GM12878 (cell line): ENCODE measurements at regions not wholly inside any gene's neighbourhood (a gene's known extent, or its start where the extent isn't known, plus 50 kb on each side); places are given as distances from the start of the nearest gene placed in this dataset.

Experiments used
- ATAC-seq: fragments of 200-7000 bp; cut with Tn5 transposase; 3 replicates; pipeline ENCODE4 v1.9.1; 2020; ENCODE audit warnings: mild to moderate bottlenecking, moderate library complexity
- BruUV-seq: library from RNA; stranded (reverse); fragments of 400-500 nt; replicated peaks from 2 replicates; lab custom pipeline; 2021; lab: Mats Ljungman, UMichigan
- CTCF ChIA-PET: fragments of 300-600 bp; sonication (Branson Sonifier 250); formaldehyde crosslinking; extraction: SDS; loops from one replicate; lab custom pipeline; 2021; ENCODE audit warnings: inconsistent platforms; lab: Yijun Ruan, JAX
- POLR2A ChIA-PET: fragments of 350-600 bp; formaldehyde crosslinking; extraction: SDS; loops from one replicate; lab custom pipeline; 2021; ENCODE audit warnings: inconsistent platforms; lab: Charles Lee
- RAD21 ChIA-PET: fragments of 300-600 bp; sonication (Branson Sonifier 250); formaldehyde crosslinking; loops from one replicate; lab custom pipeline; 2023; ENCODE audit warnings: antibody characterized with exemption; ENCODE audit not compliant: unreplicated experiment; lab: Charles Lee
- SMC1A ChIA-PET: fragments of 300-600 bp; sonication (Branson Sonifier 250); formaldehyde crosslinking; loops from one replicate; lab custom pipeline; 2023; ENCODE audit not compliant: unreplicated experiment, uncharacterized antibody; lab: Charles Lee
- DNase-seq: peaks from one replicate; pipeline ENCODE4 v3.0.0-alpha.2; 2011; ENCODE audit warnings: low read depth, low spot score
- FAIRE-seq: peaks from 3 replicates; lab custom pipeline; 2011; peaks lifted over from hg19 to GRCh38; lab: Jason Lieb, UNC
- H2AFZ ChIP-seq: 2 replicates; pipeline ENCODE4 v1.6.0; 2011; ENCODE audit warnings: low read depth, low read length, control low read depth; ENCODE audit not compliant: control insufficient read depth
- H3K27ac ChIP-seq: 2 replicates; pipeline ENCODE4 v1.5.1; 2011; ENCODE audit warnings: control low read depth; ENCODE audit not compliant: control insufficient read depth, insufficient read depth
- H3K27me3 ChIP-seq, 2 experiments: replicated peaks in 1 of 2; 2 replicates each; pipeline versions ENCODE4 v1.6.0 to v1.6.1; 2011; ENCODE audit warnings: low read length in 1 of 2; ENCODE audit not compliant: control insufficient read depth in 2 of 2, insufficient read depth in 2 of 2
- H3K36me3 ChIP-seq, 2 experiments: 2 replicates each; pipeline ENCODE4 v1.5.1; 2011; ENCODE audit warnings: low read length in 1 of 2; ENCODE audit not compliant: control insufficient read depth in 2 of 2, insufficient read depth in 2 of 2
- H3K4me1 ChIP-seq: 2 replicates; pipeline ENCODE4 v1.6.1; 2011; ENCODE audit warnings: mild to moderate bottlenecking, low read length, moderate library complexity, mixed read lengths; ENCODE audit not compliant: control insufficient read depth, insufficient read depth
- H3K4me2 ChIP-seq: 2 replicates; pipeline ENCODE4 v1.6.0; 2011; ENCODE audit warnings: control low read depth; ENCODE audit not compliant: control insufficient read depth, insufficient read depth
- H3K4me3 ChIP-seq: fragments of 200-600 bp; sonication (generic); 2 replicates; pipeline ENCODE4 v1.5.1; 2016
- H3K79me2 ChIP-seq: 2 replicates; pipeline ENCODE4 v1.6.0; 2011; ENCODE audit warnings: low read length; ENCODE audit not compliant: control insufficient read depth, insufficient read depth
- H3K9ac ChIP-seq: 2 replicates; pipeline ENCODE4 v1.8.0; 2011; ENCODE audit warnings: low read length, control low read depth, mixed read lengths; ENCODE audit not compliant: control insufficient read depth, insufficient read depth
- H3K9me3 ChIP-seq: replicated peaks from 3 replicates; pipeline ENCODE4 v1.5.1; 2011; ENCODE audit warnings: mild to moderate bottlenecking, low read length; ENCODE audit not compliant: control insufficient read depth, insufficient read depth
- H4K20me1 ChIP-seq: 2 replicates; pipeline ENCODE4 v1.6.0; 2011; ENCODE audit not compliant: control insufficient read depth, insufficient read depth
- CHD4 ChIP-seq: fragments of 200-600 bp; sonication (generic); IDR thresholded peaks from 2 replicates; pipeline ENCODE4 v1.6.1; 2016; ENCODE audit warnings: mild to moderate bottlenecking
- EGR1 ChIP-seq, 2 experiments: IDR thresholded peaks; 1 replicate in 1 of 2; 2 replicates in 1 of 2; pipeline ENCODE4 v1.6.1; 2011 to 2012; ENCODE audit warnings: low read depth in 2 of 2, low read length in 2 of 2, borderline replicate concordance in 1 of 2, mild to moderate bottlenecking in 1 of 2, moderate library complexity in 1 of 2
- JUND ChIP-seq: IDR thresholded peaks from 2 replicates; pipeline ENCODE4 v1.6.1; 2012; ENCODE audit warnings: low read depth, mild to moderate bottlenecking, low read length, improper control_type of control experiment, moderate library complexity
- MTA2 ChIP-seq: fragments of 450-650 bp; IDR thresholded peaks from 2 replicates; pipeline ENCODE4 v1.6.1; 2016; ENCODE audit warnings: low read depth, mild to moderate bottlenecking, moderate library complexity
- SMAD1 ChIP-seq: fragments of 450-650 bp; IDR thresholded peaks from 2 replicates; pipeline ENCODE4 v1.6.1; 2018; ENCODE audit warnings: mild to moderate bottlenecking, low read depth; ENCODE audit not compliant: partially characterized antibody
- SUZ12 ChIP-seq: fragments of 200-600 bp; sonication (generic); IDR thresholded peaks from one replicate; pipeline ENCODE4 v1.6.1; 2018; ENCODE audit warnings: antibody characterized with exemption, mild to moderate bottlenecking; ENCODE audit not compliant: unreplicated experiment
- USF1 ChIP-seq: IDR thresholded peaks from 2 replicates; pipeline ENCODE4 v1.6.1; 2011; ENCODE audit warnings: borderline replicate concordance, low read depth, mild to moderate bottlenecking, moderate library complexity, mixed read lengths, low read length; ENCODE audit not compliant: insufficient read depth; ENCODE audit errors: extremely low read length
- ZNF217 ChIP-seq: fragments of 450-650 bp; IDR thresholded peaks from 2 replicates; pipeline ENCODE4 v1.6.1; 2017; ENCODE audit warnings: antibody characterized with exemption, mild to moderate bottlenecking
- ZNF622 ChIP-seq: fragments of 450-650 bp; IDR thresholded peaks from 2 replicates; pipeline ENCODE4 v1.6.1; 2017; ENCODE audit warnings: mild to moderate bottlenecking, inconsistent platforms
- WGBS: methylation state at CpG from one replicate; pipeline ENCODE4 v1.1.6; 2016; ENCODE audit warnings: low lambda C conversion rate; ENCODE audit not compliant: insufficient replicate concordance, insufficient coverage; ENCODE audit errors: missing lambda C conversion rate; 5-methylcytosine and 5-hydroxymethylcytosine counted together
- in situ Hi-C: fragments of 300-500 bp; cut with MboI; formaldehyde crosslinking; loops from 9 replicates; pipeline ENCODE4 v1.14.3; 2018; ENCODE audit warnings: mixed read lengths
- intact Hi-C: fragments of 100-400 bp; cut with micrococcal nuclease; formaldehyde crosslinking; loops from one replicate; pipeline ENCODE4 v1.14.2; 2022; ENCODE audit not compliant: unreplicated experiment
- TF ChIP-seq, protein P1 (sequence below): fragments of 150-350 bp; IDR thresholded peaks from 2 replicates; pipeline ENCODE4 v1.6.1; 2016; ENCODE audit warnings: low read depth, low read length
- TF ChIP-seq, protein P2 (sequence below): IDR thresholded peaks from 2 replicates; pipeline ENCODE4 v1.6.1; 2011; ENCODE audit warnings: mild to moderate bottlenecking, low read depth, low read length, moderate library complexity; ENCODE audit not compliant: insufficient replicate concordance

- Histone ChIP-seq H4K20me1 (no peaks in the 10 kb centered on the region), H3K4me2 (no peak overlapping the region), H2AFZ (no peak overlapping the region), H3K9ac (no peak overlapping the region), H3K4me3 (no peak overlapping the region), H3K9me3 (no peaks in the 10 kb centered on the region), H3K4me1 (no peaks in the 10 kb centered on the region), H3K27ac (no peak overlapping the region), H3K79me2 (no peaks in the 10 kb centered on the region), H3K27me3 (no peaks in the 10 kb centered on the region; a peak in 1 of 4 replicates), H3K36me3 (no peaks in the 10 kb centered on the region)
- intact Hi-C loops (no loop called here), in situ Hi-C loops (no loop called here)
- ChIA-PET RAD21 (no interaction called here), POLR2A (no interaction called here), SMC1A (no interaction called here), CTCF (interaction anchor here (0.6 kb wide), 2 partner anchors 905 to 1982 kb away, joined by 3 read pairs; no protein-coding TSS in a partner anchor)
- BruUV-seq, result no TSS peak
- FAIRE-seq (no peak), ATAC-seq (no peak), DNase-seq (no peak)
- TF ChIP-seq, protein P1, sequence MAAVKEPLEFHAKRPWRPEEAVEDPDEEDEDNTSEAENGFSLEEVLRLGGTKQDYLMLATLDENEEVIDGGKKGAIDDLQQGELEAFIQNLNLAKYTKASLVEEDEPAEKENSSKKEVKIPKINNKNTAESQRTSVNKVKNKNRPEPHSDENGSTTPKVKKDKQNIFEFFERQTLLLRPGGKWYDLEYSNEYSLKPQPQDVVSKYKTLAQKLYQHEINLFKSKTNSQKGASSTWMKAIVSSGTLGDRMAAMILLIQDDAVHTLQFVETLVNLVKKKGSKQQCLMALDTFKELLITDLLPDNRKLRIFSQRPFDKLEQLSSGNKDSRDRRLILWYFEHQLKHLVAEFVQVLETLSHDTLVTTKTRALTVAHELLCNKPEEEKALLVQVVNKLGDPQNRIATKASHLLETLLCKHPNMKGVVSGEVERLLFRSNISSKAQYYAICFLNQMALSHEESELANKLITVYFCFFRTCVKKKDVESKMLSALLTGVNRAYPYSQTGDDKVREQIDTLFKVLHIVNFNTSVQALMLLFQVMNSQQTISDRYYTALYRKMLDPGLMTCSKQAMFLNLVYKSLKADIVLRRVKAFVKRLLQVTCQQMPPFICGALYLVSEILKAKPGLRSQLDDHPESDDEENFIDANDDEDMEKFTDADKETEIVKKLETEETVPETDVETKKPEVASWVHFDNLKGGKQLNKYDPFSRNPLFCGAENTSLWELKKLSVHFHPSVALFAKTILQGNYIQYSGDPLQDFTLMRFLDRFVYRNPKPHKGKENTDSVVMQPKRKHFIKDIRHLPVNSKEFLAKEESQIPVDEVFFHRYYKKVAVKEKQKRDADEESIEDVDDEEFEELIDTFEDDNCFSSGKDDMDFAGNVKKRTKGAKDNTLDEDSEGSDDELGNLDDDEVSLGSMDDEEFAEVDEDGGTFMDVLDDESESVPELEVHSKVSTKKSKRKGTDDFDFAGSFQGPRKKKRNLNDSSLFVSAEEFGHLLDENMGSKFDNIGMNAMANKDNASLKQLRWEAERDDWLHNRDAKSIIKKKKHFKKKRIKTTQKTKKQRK, result no peak
- TF ChIP-seq ZNF622, result no peak
- TF ChIP-seq, protein P2, sequence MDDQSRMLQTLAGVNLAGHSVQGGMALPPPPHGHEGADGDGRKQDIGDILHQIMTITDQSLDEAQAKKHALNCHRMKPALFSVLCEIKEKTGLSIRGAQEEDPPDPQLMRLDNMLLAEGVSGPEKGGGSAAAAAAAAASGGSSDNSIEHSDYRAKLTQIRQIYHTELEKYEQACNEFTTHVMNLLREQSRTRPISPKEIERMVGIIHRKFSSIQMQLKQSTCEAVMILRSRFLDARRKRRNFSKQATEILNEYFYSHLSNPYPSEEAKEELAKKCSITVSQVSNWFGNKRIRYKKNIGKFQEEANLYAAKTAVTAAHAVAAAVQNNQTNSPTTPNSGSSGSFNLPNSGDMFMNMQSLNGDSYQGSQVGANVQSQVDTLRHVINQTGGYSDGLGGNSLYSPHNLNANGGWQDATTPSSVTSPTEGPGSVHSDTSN, result no peak
- no peak for TF ChIP-seq EGR1 (IDR thresholded peaks at IDR 0.05; ENCODE audit: borderline replicate concordance in 1 of 2, low read depth in 2 of 2, low read length in 2 of 2)
- no peak for TF ChIP-seq MTA2
- TF ChIP-seq CHD4, result no peak
- no peak for TF ChIP-seq SUZ12
- no peak for TF ChIP-seq ZNF217
- no peak for TF ChIP-seq JUND
- no peak for TF ChIP-seq USF1
- no peak for TF ChIP-seq SMAD1
- WGBS, result 53% methylated on average over 14 of the region's 14 CpGs
These were observed 364.9 kb downstream of the PRDM2 start for GRCh38 chr1:14064649-14065442.
